H9 (cell line): ENCODE measurements at regions not wholly inside any gene's neighbourhood (a gene's known extent, or its start where the extent isn't known, plus 50 kb on each side); places are given as distances from the start of the nearest gene placed in this dataset.

Experiments
- DNase-seq: peaks from one replicate; pipeline ENCODE4 v3.0.0-alpha.2; 2017
- H2AFZ ChIP-seq: one replicate; pipeline ENCODE4 v1.6.1; 2013; ENCODE audit warnings: mild to moderate bottlenecking, low read length, control low read depth, moderate library complexity
- H2AK5ac ChIP-seq: 2 replicates; pipeline ENCODE4 v1.6.1; 2013; ENCODE audit warnings: low read length, control low read depth, mixed read lengths; ENCODE audit not compliant: insufficient read length
- H2BK120ac ChIP-seq: one replicate; pipeline ENCODE4 v1.6.1; 2013; ENCODE audit warnings: low read depth, mild to moderate bottlenecking, low read length, control low read depth, inconsistent platforms; ENCODE audit not compliant: poor library complexity, severe bottlenecking
- H2BK12ac ChIP-seq: 2 replicates; pipeline ENCODE4 v1.6.1; 2013; ENCODE audit warnings: low read length, control low read depth, mixed read lengths, low read depth; ENCODE audit not compliant: insufficient read length
- H2BK15ac ChIP-seq: 2 replicates; pipeline ENCODE4 v1.6.1; 2013; ENCODE audit warnings: low read depth, low read length, control low read depth
- H2BK20ac ChIP-seq: one replicate; pipeline ENCODE4 v1.6.1; 2013; ENCODE audit warnings: low read depth, mild to moderate bottlenecking, low read length, control low read depth, inconsistent platforms; ENCODE audit not compliant: poor library complexity, severe bottlenecking
- H2BK5ac ChIP-seq: 2 replicates; pipeline ENCODE4 v1.6.1; 2013; ENCODE audit warnings: low read length, control low read depth, mixed read lengths; ENCODE audit not compliant: insufficient read length
- H3K14ac ChIP-seq: 2 replicates; pipeline ENCODE4 v1.6.1; 2013; ENCODE audit warnings: low read length, control low read depth; ENCODE audit not compliant: insufficient read depth
- H3K18ac ChIP-seq: 2 replicates; pipeline ENCODE4 v1.6.1; 2013; ENCODE audit warnings: low read depth, mild to moderate bottlenecking, mixed read lengths, low read length, control low read depth; ENCODE audit not compliant: insufficient read length
- H3K23ac ChIP-seq: 2 replicates; pipeline ENCODE4 v1.6.1; 2013; ENCODE audit warnings: low read length, control low read depth, mixed read lengths, low read depth; ENCODE audit not compliant: insufficient read length
- H3K23me2 ChIP-seq: 2 replicates; pipeline ENCODE4 v1.6.1; 2013; ENCODE audit warnings: low read depth, mild to moderate bottlenecking, mixed read lengths, low read length, control low read depth; ENCODE audit not compliant: insufficient read length, poor library complexity, severe bottlenecking
- H3K27ac ChIP-seq: 2 replicates; pipeline ENCODE4 v1.5.1; 2013; ENCODE audit warnings: low read length, control low read depth, mixed read lengths, low read depth; ENCODE audit not compliant: insufficient read length
- H3K27me3 ChIP-seq: 2 replicates; pipeline ENCODE4 v1.6.1; 2013; ENCODE audit warnings: low read length, control low read depth, inconsistent platforms; ENCODE audit not compliant: insufficient read depth
- H3K4ac ChIP-seq: 2 replicates; pipeline ENCODE4 v1.6.1; 2013; ENCODE audit warnings: low read depth, mild to moderate bottlenecking, control low read depth, inconsistent platforms, low read length, moderate library complexity
- H3K4me1 ChIP-seq: 2 replicates; pipeline ENCODE4 v1.6.1; 2013; ENCODE audit warnings: low read length, control low read depth, inconsistent platforms; ENCODE audit not compliant: insufficient read depth
- H3K4me2 ChIP-seq: 2 replicates; pipeline ENCODE4 v1.6.1; 2013; ENCODE audit warnings: low read length, control low read depth, mixed read lengths; ENCODE audit not compliant: insufficient read length, insufficient read depth
- H3K56ac ChIP-seq: 2 replicates; pipeline ENCODE4 v1.6.1; 2013; ENCODE audit warnings: low read depth, mild to moderate bottlenecking, mixed read lengths, low read length, control low read depth; ENCODE audit not compliant: insufficient read length
- H3K79me1 ChIP-seq: 2 replicates; pipeline ENCODE4 v1.6.1; 2013; ENCODE audit warnings: low read depth, mild to moderate bottlenecking, moderate library complexity, low read length, control low read depth, inconsistent platforms; ENCODE audit not compliant: insufficient read depth, poor library complexity, severe bottlenecking
- H3K79me2 ChIP-seq: 2 replicates; pipeline ENCODE4 v1.6.1; 2013; ENCODE audit warnings: low read length, control low read depth, inconsistent platforms; ENCODE audit not compliant: insufficient read depth
- H3K9ac ChIP-seq: 2 replicates; pipeline ENCODE4 v1.6.1; 2013; ENCODE audit warnings: low read length, control low read depth, mixed read lengths; ENCODE audit not compliant: insufficient read length; ENCODE audit errors: extremely low read depth
- H3K9me3 ChIP-seq: one replicate; pipeline ENCODE4 v1.6.1; 2013; ENCODE audit warnings: low read depth, low read length, inconsistent platforms; ENCODE audit not compliant: control insufficient read depth
- H3T11ph ChIP-seq: one replicate; pipeline ENCODE4 v1.6.1; 2013; ENCODE audit warnings: mild to moderate bottlenecking, low read length, control low read depth, inconsistent platforms
- H4K20me1 ChIP-seq: one replicate; pipeline ENCODE4 v1.6.1; 2013; ENCODE audit not compliant: control insufficient read depth, insufficient read length, insufficient read depth
- H4K5ac ChIP-seq: 2 replicates; pipeline ENCODE4 v1.6.1; 2013; ENCODE audit warnings: low read depth, mild to moderate bottlenecking, mixed read lengths, low read length, control low read depth; ENCODE audit not compliant: insufficient read length
- H4K8ac ChIP-seq: replicated peaks from 2 replicates; pipeline ENCODE4 v1.6.1; 2013; ENCODE audit warnings: low read length, control low read depth, mixed read lengths, low read depth; ENCODE audit not compliant: insufficient read length
- H4K91ac ChIP-seq: 2 replicates; pipeline ENCODE4 v1.6.1; 2013; ENCODE audit warnings: low read depth, mild to moderate bottlenecking, moderate library complexity, mixed read lengths, low read length, control low read depth; ENCODE audit not compliant: insufficient read length
- H3K27ac Mint-ChIP-seq, 3 experiments: 2 replicates in 2 of 3; 3 replicates in 1 of 3; pipeline ENCODE4 v1.8.0; 2020 to 2021; ENCODE audit warnings: mixed read lengths in 3 of 3, mild to moderate bottlenecking in 1 of 3, moderate library complexity in 1 of 3
- H3K27me3 Mint-ChIP-seq: 2 replicates; pipeline ENCODE4 v1.8.0; 2021; ENCODE audit warnings: low read depth, mild to moderate bottlenecking, moderate library complexity, mixed read lengths
- H3K36me3 Mint-ChIP-seq, 3 experiments: 2 replicates in 2 of 3; 3 replicates in 1 of 3; pipeline ENCODE4 v1.8.0; 2020 to 2021; ENCODE audit warnings: low read depth in 3 of 3, mixed read lengths in 3 of 3; ENCODE audit not compliant: insufficient read depth in 1 of 3
- H3K4me1 Mint-ChIP-seq, 2 experiments: 2 replicates each; pipeline ENCODE4 v1.8.0; 2020; ENCODE audit warnings: mixed read lengths in 2 of 2
- H3K4me3 Mint-ChIP-seq, 2 experiments: 2 replicates in 1 of 2; 3 replicates in 1 of 2; pipeline ENCODE4 v1.8.0; 2020 to 2021; ENCODE audit warnings: mild to moderate bottlenecking in 2 of 2, mixed read lengths in 2 of 2, moderate library complexity in 1 of 2
- H3K9me3 Mint-ChIP-seq, 2 experiments: 2 replicates in 1 of 2; 3 replicates in 1 of 2; pipeline ENCODE4 v1.8.0; 2020; ENCODE audit warnings: mild to moderate bottlenecking in 2 of 2, mixed read lengths in 2 of 2, moderate library complexity in 1 of 2
- TF ChIP-seq, protein P1 (sequence below): fragments of 200-600 bp; sonication (generic); conservative IDR thresholded peaks from 3 replicates; pipeline ENCODE4 v1.8.0; 2021; ENCODE audit warnings: antibody characterized with exemption, mild to moderate bottlenecking

DNA sequence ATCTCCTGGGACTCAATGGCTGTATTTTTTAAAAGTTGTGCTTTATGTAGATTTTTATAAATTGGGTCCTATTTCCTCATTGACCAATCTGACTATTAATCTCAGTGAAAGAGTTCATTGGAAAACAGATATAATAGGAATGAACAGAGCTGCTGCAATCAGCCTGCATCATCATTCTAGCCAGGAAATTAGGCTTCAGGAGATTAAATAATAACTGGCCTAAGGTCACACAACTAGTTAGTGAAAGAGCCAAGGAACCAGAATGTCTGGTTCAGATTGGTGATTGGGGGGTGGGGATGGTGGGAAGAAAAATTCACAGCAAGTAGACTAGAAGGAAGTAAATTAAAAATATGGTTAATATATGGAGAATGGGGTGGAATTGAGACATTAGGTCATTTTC lies 180.9 kb upstream of the ROPN1 start:
- Histone ChIP-seq H2BK20ac (no peak overlapping the region), H2AFZ (no peak overlapping the region), H2BK12ac (no peak overlapping the region), H3K4me2 (no peak overlapping the region), H4K8ac (no peak overlapping the region), H3K14ac (no peak overlapping the region), H3K9ac (no peak overlapping the region), H4K91ac (no peak overlapping the region), H2AK5ac (no peak overlapping the region), H3K9me3 (no peaks in the 10 kb centered on the region), H2BK5ac (no peak overlapping the region), H3T11ph (no peak overlapping the region), H3K27me3 (no peaks in the 10 kb centered on the region), H4K20me1 (no peaks in the 10 kb centered on the region), H3K18ac (no peak overlapping the region), H3K23ac (no peak overlapping the region), H3K27ac (no peak overlapping the region), H3K4ac (no peak overlapping the region), H3K79me1 (no peaks in the 10 kb centered on the region), H3K4me1 (no peaks in the 10 kb centered on the region), H2BK120ac (no peak overlapping the region), H3K56ac (no peak overlapping the region), H3K79me2 (no peaks in the 10 kb centered on the region), H2BK15ac (no peak overlapping the region), H4K5ac (no peak overlapping the region), H3K23me2 (no peaks in the 10 kb centered on the region)
- Mint-ChIP-seq H3K4me1 (peaks cover 5 to 6% of the 10 kb centered on the region in 2 experiments; a peak in 3 of 4 replicates), H3K36me3 (peaks cover 0 to 3% (median 0%) of the 10 kb centered on the region in 3 experiments; a peak in 1 of 7 replicates), H3K27me3 (no peaks in the 10 kb centered on the region), H3K4me3 (no peak overlapping the region), H3K27ac (no peak overlapping the region), H3K9me3 (no peaks in the 10 kb centered on the region)
- TF ChIP-seq, protein P1, sequence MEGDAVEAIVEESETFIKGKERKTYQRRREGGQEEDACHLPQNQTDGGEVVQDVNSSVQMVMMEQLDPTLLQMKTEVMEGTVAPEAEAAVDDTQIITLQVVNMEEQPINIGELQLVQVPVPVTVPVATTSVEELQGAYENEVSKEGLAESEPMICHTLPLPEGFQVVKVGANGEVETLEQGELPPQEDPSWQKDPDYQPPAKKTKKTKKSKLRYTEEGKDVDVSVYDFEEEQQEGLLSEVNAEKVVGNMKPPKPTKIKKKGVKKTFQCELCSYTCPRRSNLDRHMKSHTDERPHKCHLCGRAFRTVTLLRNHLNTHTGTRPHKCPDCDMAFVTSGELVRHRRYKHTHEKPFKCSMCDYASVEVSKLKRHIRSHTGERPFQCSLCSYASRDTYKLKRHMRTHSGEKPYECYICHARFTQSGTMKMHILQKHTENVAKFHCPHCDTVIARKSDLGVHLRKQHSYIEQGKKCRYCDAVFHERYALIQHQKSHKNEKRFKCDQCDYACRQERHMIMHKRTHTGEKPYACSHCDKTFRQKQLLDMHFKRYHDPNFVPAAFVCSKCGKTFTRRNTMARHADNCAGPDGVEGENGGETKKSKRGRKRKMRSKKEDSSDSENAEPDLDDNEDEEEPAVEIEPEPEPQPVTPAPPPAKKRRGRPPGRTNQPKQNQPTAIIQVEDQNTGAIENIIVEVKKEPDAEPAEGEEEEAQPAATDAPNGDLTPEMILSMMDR, result no peak
- no peak for DNase-seq
